ENCODE measurements at regions not wholly inside any gene's neighbourhood (a gene's known extent, or its start where the extent isn't known, plus 50 kb on each side); places are given as distances from the start of the nearest gene placed in this dataset.

- Histone ChIP-seq H3K4me2 (no peak overlapping the region), H3K4me1 (no peaks in the 10 kb centered on the region), H3K4me3 (no peak overlapping the region), H3K9me3 (no peaks in the 10 kb centered on the region), H3K27ac (no peak overlapping the region)
- CTCF ChIA-PET, result no interaction called here
- FAIRE-seq (no peak), DNase-seq (ENCODE audit: low read depth in 1 of 2, low spot score in 1 of 2) (no peak), ATAC-seq (no peak)
- WGBS (ENCODE audit: missing lambda C conversion rate), result 0% methylated on average over 1 of the region's 1 CpG
- POLR2A ChIA-PET, result no interaction called here
- TF ChIP-seq, protein P1, sequence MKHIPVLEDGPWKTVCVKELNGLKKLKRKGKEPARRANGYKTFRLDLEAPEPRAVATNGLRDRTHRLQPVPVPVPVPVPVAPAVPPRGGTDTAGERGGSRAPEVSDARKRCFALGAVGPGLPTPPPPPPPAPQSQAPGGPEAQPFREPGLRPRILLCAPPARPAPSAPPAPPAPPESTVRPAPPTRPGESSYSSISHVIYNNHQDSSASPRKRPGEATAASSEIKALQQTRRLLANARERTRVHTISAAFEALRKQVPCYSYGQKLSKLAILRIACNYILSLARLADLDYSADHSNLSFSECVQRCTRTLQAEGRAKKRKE (CRISPR knock-in tag; IDR thresholded peaks at IDR 0.05; ENCODE audit: low read depth), result no peak
- TF ChIP-seq CBX2 (IDR thresholded peaks at IDR 0.05; ENCODE audit: borderline replicate concordance, low read depth), result no peak
Observed at GRCh38 chrX:148229801-148230303, 248.7 kb downstream of the FMR1NB start.

- no peak for ATAC-seq
- Histone ChIP-seq H3K4me3 (no peak overlapping the region), H3K9me3 (no peaks in the 10 kb centered on the region), H3K27ac (no peak overlapping the region), H3K4me1 (no peaks in the 10 kb centered on the region), H3K4me2 (no peak overlapping the region)
- no peak for DNase-seq (ENCODE audit: low read depth in 1 of 2, low spot score in 1 of 2)
- TF ChIP-seq ZSCAN20 (CRISPR knock-in tag; IDR thresholded peaks at IDR 0.05) (no peak), NPAS2 (CRISPR knock-in tag; IDR thresholded peaks at IDR 0.05; ENCODE audit: borderline replicate concordance) (no peak), ZC3H11A (IDR thresholded peaks at IDR 0.05) (no peak), CHD4 (IDR thresholded peaks at IDR 0.05; ENCODE audit: borderline replicate concordance) (no peak), FOSB (CRISPR knock-in tag; IDR thresholded peaks at IDR 0.05) (no peak), RAD21 (conservative IDR thresholded peaks at IDR 0.05 in 1 of 2, IDR thresholded peaks at IDR 0.05 in 1 of 2) (no peak), FOSL2 (IDR thresholded peaks at IDR 0.05) (no peak), FOSL2 (CRISPR knock-in tag; IDR thresholded peaks at IDR 0.05) (no peak), ESRRA (IDR thresholded peaks at IDR 0.05; ENCODE audit: borderline replicate concordance, low read length) (no peak), MYC (IDR thresholded peaks at IDR 0.05; ENCODE audit: borderline replicate concordance, low read length) (no peak), RCOR1 (IDR thresholded peaks at IDR 0.05; ENCODE audit: low read depth, low read length) (no peak), RARB (CRISPR knock-in tag; IDR thresholded peaks at IDR 0.05) (no peak), HOXA7 (CRISPR knock-in tag; IDR thresholded peaks at IDR 0.05) (no peak), CBX8 (IDR thresholded peaks at IDR 0.05) (no peak), FOXS1 (CRISPR knock-in tag; IDR thresholded peaks at IDR 0.05) (no peak), NR3C1 (IDR thresholded peaks at IDR 0.05) (no peak), POLR2A (IDR thresholded peaks at IDR 0.05; ENCODE audit: low read length) (no peak)
- TF ChIP-seq, protein P2, sequence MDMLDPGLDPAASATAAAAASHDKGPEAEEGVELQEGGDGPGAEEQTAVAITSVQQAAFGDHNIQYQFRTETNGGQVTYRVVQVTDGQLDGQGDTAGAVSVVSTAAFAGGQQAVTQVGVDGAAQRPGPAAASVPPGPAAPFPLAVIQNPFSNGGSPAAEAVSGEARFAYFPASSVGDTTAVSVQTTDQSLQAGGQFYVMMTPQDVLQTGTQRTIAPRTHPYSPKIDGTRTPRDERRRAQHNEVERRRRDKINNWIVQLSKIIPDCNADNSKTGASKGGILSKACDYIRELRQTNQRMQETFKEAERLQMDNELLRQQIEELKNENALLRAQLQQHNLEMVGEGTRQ (IDR thresholded peaks at IDR 0.05), result no peak
- TF ChIP-seq, protein P1 (CRISPR knock-in tag; IDR thresholded peaks at IDR 0.05; ENCODE audit: low read depth), result no peak
- no peak for FAIRE-seq
- WGBS (ENCODE audit: missing lambda C conversion rate), result 0% methylated on average over 3 of the region's 4 CpGs
- ChIA-PET CTCF (no interaction called here), POLR2A (no interaction called here)
Observed at GRCh38 chrX:148259990-148260389, 240.4 kb upstream of the AFF2 start.

- H3K4me2 ChIP-seq, result no peak overlapping the region
- H3K4me1 ChIP-seq, result no peaks in the 10 kb centered on the region
- no peak for ATAC-seq
- no peak overlapping the region for H3K4me3 ChIP-seq
- no peak for FAIRE-seq
- no peak for DNase-seq (ENCODE audit: low read depth in 1 of 2, low spot score in 1 of 2)
- no peaks in the 10 kb centered on the region for H3K9me3 ChIP-seq
- TF ChIP-seq E2F6 (IDR thresholded peaks at IDR 0.05; ENCODE audit: borderline replicate concordance, low read depth), result no peak
- no peak for TF ChIP-seq MAX (IDR thresholded peaks at IDR 0.05)
- TF ChIP-seq SREBF2 (IDR thresholded peaks at IDR 0.05), result no peak
- no peak for TF ChIP-seq ZFP36 (IDR thresholded peaks at IDR 0.05; ENCODE audit: borderline replicate concordance, partially characterized antibody)
- no peak for TF ChIP-seq FOSB (CRISPR knock-in tag; IDR thresholded peaks at IDR 0.05)
- TF ChIP-seq HOXB5 (CRISPR knock-in tag; IDR thresholded peaks at IDR 0.05), result no peak
- H3K27ac ChIP-seq, result no peak overlapping the region
- CTCF ChIA-PET, result no interaction called here
- POLR2A ChIA-PET, result no interaction called here
Observed at GRCh38 chrX:148265829-148266228, 234.6 kb upstream of the AFF2 start.
